ENCODE measurements at regions not wholly inside any gene's neighbourhood (a gene's known extent, or its start where the extent isn't known, plus 50 kb on each side); places are given as distances from the start of the nearest gene placed in this dataset.
"Not testable (repeated sequence)": the region's sequence is repeated elsewhere in the genome, so short reads cannot be mapped to it uniquely, and the experiment has no call there.

DNA sequence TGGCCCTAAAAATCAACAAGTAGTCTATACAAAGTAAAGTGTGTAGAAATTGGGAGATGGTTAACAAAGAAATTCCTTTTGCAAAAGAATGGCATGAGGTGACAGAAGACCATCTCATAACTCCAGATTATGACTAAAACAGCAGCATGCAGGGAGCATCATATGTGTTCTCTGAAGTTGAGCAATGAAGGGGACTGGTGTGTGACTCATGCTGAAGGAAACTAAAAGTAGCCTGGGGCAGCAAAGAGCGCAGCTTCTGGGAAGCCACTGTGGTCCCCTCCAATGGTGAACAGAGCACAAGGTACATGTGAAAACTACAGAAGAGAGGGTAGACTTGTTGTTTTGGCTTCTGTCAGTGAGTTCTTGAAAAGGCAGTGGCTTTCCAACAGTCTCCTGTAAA, 133.4 kb downstream of the MACC1 start:
- no peaks in the 10 kb centered on the region for H3K36me3 Mint-ChIP-seq
- POLR2A ChIA-PET, result no interaction called here
- CTCF ChIA-PET, result no interaction called here
- H3K4me3 Mint-ChIP-seq, result no peak overlapping the region
- intact Hi-C loops (cut with micrococcal nuclease), result no loop called here
- H3K27me3 Mint-ChIP-seq, result no peaks in the 10 kb centered on the region
- no peaks in the 10 kb centered on the region for H3K9me3 Mint-ChIP-seq
- H3K27ac Mint-ChIP-seq, result no peak overlapping the region
- H3K4me1 Mint-ChIP-seq (ENCODE audit: low read depth), result no peaks in the 10 kb centered on the region
- no peak for DNase-seq

DNA sequence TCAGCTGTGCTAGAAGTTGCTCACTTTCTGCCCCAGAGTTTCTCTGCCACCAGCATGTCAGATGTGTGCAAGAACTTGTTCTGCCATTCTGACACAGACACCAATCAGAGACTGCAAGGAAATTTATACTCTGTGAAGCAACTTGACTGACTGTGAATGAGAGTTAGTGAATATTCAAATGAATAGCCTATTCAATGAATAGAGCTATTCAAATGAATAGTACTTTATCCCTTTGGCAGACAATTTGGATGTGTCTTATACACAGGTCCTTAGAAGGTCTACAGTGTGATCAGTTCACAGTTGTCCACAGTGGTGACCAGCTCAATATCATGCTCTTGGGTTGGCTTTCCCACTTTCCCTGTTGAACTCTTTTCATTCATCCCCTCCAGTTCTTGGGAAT, 138.1 kb downstream of the MACC1 start:
- CTCF ChIA-PET, result interaction anchor here (1.2 kb wide), 1 partner anchor 325 kb away, joined by 3 read pairs; no protein-coding TSS in a partner anchor
- no peak for DNase-seq
- H3K27ac Mint-ChIP-seq, result no peak overlapping the region
- H3K27me3 Mint-ChIP-seq, result no peaks in the 10 kb centered on the region
- H3K9me3 Mint-ChIP-seq, result no peaks in the 10 kb centered on the region
- H3K4me3 Mint-ChIP-seq, result no peak overlapping the region
- no peaks in the 10 kb centered on the region for H3K4me1 Mint-ChIP-seq (ENCODE audit: low read depth)
- H3K36me3 Mint-ChIP-seq, result no peaks in the 10 kb centered on the region
- POLR2A ChIA-PET, result no interaction called here
- intact Hi-C loops (cut with micrococcal nuclease), result no loop called here

DNA sequence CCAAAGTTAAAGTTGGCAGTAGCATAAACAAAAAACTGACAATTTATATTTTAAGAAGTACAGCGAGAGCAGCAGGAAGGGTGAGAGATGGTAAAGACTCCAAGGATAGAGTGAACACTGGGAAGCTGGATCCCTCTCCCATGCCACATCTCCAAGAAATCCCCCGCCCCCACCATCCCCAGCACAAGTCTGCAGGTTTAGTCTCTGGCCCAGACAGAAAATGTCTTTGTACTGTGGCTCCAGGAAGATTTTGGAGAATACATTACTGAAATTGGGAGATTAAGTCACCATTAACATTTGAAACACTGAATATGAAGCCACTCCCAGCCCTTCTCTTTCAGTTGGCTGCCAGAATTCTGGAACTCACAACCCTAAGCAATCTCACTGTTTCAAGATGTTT, 140.3 kb downstream of the MACC1 start:
- ChIA-PET CTCF (interaction anchor here (0.6 kb wide), 1 partner anchor 18 kb away, joined by 3 read pairs; no protein-coding TSS in a partner anchor), POLR2A (no interaction called here)
- no peaks in the 10 kb centered on the region for H3K36me3 Mint-ChIP-seq
- no peaks in the 10 kb centered on the region for H3K4me1 Mint-ChIP-seq (ENCODE audit: low read depth)
- H3K27me3 Mint-ChIP-seq, result no peaks in the 10 kb centered on the region
- no peak overlapping the region for H3K27ac Mint-ChIP-seq
- no peak for DNase-seq
- no peak overlapping the region for H3K4me3 Mint-ChIP-seq
- intact Hi-C loops (cut with micrococcal nuclease), result no loop called here
- H3K9me3 Mint-ChIP-seq, result peaks cover 2% of the 10 kb centered on the region

DNA sequence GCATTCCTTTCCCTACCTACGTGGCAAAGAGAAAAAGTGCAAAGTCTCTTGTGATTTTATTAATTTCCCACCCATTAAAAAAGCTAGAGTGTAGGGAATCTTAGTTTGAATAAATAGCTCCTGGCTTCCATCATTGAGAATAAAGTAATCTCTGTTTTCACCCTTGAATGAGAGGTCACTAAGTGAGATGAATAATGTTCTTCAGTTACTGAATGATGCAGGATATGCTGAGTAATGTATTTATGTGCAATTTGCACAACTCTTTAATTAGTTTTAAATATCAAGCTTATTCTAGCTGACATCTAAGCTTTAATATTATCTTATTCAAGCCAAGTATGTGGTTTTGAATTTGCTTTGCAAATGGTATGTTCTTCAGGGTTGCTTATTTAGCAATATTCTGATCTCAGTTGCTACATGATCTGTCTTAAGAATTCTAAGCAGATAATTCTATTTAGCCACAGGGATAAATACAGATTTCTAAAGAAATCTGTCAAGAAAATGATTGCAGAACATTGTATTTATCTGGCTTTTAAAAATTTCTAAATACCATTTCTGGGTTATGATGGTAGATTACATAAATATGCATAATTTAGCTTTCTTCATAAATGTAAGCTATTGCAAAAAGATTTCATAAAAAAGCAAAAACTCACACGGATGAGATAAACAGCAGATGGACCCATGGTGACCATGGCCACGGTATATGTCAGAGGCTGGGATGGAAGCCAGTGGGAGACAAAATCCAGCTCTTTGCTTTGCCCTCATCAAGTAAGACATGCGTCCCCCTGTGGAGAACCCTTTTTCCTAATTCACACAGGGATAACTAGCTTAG, 141.0 kb downstream of the MACC1 start:
- ChIA-PET CTCF (interaction anchor here (0.6 kb wide), 1 partner anchor 19 kb away, joined by 3 read pairs; no protein-coding TSS in a partner anchor), POLR2A (no interaction called here)
- intact Hi-C loops (cut with micrococcal nuclease), result no loop called here
- H3K27ac Mint-ChIP-seq, result no peak overlapping the region
- H3K9me3 Mint-ChIP-seq, result peaks cover 2% of the 10 kb centered on the region
- no peak for DNase-seq
- no peaks in the 10 kb centered on the region for H3K36me3 Mint-ChIP-seq
- H3K4me3 Mint-ChIP-seq, result no peak overlapping the region
- H3K4me1 Mint-ChIP-seq (ENCODE audit: low read depth), result no peaks in the 10 kb centered on the region
- no peaks in the 10 kb centered on the region for H3K27me3 Mint-ChIP-seq

- H3K9me3 Mint-ChIP-seq, result peaks cover 2% of the 10 kb centered on the region
- H3K27me3 Mint-ChIP-seq, result no peaks in the 10 kb centered on the region
- POLR2A ChIA-PET, result no interaction called here
- no peaks in the 10 kb centered on the region for H3K36me3 Mint-ChIP-seq
- H3K27ac Mint-ChIP-seq, result no peak overlapping the region
- intact Hi-C loops (cut with micrococcal nuclease), result no loop called here
- H3K4me3 Mint-ChIP-seq, result no peak overlapping the region
- CTCF ChIA-PET, result no interaction called here
- H3K4me1 Mint-ChIP-seq (ENCODE audit: low read depth), result no peaks in the 10 kb centered on the region
- no peak for DNase-seq
Observed at GRCh38 chr7:20075440-20075839, 141.7 kb downstream of the MACC1 start.

- intact Hi-C loops (cut with micrococcal nuclease); POLR2A ChIA-PET; CTCF ChIA-PET; DNase-seq; H3K27me3 Mint-ChIP-seq; H3K4me3 Mint-ChIP-seq; H3K4me1 Mint-ChIP-seq (ENCODE audit: low read depth); H3K9me3 Mint-ChIP-seq; H3K27ac Mint-ChIP-seq; H3K36me3 Mint-ChIP-seq: not testable (repeated sequence)
Observed at GRCh38 chr7:20068004-20068403, 149.2 kb downstream of the MACC1 start.

DNA sequence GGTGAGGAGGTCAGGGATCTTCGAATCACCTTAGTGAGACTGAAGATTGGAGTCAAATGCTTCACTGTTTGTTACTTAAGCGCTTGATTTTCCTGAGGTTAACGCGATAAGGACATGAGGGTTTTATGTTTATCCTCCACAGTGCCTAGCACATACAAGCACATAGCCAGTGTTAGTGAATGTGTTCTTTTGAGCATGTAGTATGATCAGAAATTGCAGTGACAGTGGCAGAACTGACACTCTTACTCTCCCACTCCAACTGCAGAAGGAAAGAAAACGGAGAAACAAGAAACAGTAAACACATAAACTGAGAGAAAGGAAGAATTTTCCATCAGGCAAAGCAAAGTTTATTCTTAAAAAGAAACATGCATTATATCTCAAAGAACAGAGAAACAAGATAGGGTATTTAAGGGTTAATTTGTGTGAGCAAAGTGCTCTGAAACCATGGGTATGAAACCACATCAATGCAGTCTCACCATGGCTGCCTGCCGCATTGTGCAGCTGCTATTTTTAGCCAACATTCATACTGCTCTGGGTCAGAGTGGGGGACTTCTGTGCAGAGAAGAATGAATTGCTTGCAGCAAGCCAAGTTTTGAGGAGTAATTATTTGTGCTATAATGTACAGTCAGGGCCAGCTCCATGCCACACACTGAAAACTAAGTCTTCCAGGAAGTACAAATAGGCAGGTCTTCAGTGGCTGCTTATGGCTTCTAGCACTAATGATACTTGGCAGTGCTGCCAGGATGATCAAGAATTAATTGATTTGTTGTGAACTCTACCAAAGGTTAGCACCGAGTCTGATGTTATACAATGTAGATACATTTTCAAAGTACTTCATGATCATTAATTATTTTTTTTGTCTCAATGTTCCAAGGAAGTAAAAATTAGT, 152.0 kb downstream of the MACC1 start:
- DNase-seq, result no peak
- intact Hi-C loops (cut with micrococcal nuclease), result no loop called here
- H3K9me3 Mint-ChIP-seq, result peaks cover 5% of the 10 kb centered on the region
- H3K4me3 Mint-ChIP-seq, result no peak overlapping the region
- no peaks in the 10 kb centered on the region for H3K4me1 Mint-ChIP-seq (ENCODE audit: low read depth)
- CTCF ChIA-PET, result no interaction called here
- no peaks in the 10 kb centered on the region for H3K27me3 Mint-ChIP-seq
- no peaks in the 10 kb centered on the region for H3K36me3 Mint-ChIP-seq
- no peak overlapping the region for H3K27ac Mint-ChIP-seq
- POLR2A ChIA-PET, result no interaction called here

DNA sequence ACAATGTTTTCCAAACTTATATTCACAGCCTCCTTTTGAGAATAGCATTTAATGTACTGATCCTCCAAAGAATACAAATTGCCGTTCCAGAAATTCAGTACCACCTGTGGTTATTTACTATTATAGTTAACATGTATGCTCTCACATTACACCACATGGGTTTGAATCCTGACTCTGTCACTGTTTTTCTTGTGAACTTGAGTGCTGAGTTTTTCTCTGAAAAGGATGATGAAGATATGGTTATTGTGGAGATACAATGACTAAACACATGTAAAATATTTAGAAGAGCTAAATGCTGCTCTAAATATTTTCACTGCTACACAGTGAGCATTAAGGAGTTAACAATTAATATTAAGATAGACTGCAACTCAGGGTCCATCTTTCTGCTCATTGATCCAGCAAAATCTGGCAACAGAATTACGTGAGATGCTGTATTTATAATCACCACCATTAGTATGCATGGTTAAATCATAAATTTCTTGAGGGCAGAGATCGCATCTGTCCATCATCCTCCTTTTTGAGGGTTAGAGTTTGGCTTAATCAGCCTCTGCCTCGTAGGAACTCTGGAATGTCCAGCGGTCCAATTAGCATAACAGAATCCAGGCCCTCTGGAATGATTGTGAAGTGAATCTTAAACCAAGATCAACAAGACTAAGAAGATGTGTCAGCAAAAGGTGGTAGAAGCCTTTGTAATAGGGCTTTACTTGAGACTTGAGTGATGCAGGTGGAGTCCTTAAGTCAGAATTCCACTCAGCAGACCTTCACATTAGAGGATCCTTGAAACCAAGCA, 152.8 kb downstream of the MACC1 start:
- no peak overlapping the region for H3K27ac Mint-ChIP-seq
- ChIA-PET POLR2A (no interaction called here), CTCF (no interaction called here)
- H3K4me1 Mint-ChIP-seq (ENCODE audit: low read depth), result no peaks in the 10 kb centered on the region
- H3K27me3 Mint-ChIP-seq, result no peaks in the 10 kb centered on the region
- DNase-seq, result no peak
- no peak overlapping the region for H3K4me3 Mint-ChIP-seq
- no peaks in the 10 kb centered on the region for H3K36me3 Mint-ChIP-seq
- peaks cover 5% of the 10 kb centered on the region for H3K9me3 Mint-ChIP-seq
- intact Hi-C loops (cut with micrococcal nuclease), result no loop called here

DNA sequence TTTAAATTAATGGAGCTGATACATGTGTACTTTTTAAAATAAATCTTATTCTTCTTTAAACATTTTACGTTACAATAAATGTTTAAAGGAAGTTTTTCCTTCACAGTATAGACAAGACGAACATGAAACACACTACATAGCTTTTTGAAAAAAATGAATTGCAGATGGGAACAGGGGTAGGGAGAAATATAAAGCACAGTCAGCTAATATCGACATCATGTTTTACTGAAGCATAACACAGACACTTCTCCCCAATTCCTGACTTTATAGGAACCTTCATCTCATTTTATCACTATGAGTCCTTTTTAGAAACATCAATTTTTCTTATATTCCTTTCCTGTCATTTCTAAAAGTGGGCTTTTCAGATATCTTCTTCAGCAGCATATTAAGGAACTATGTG, 153.5 kb downstream of the MACC1 start:
- no peaks in the 10 kb centered on the region for H3K36me3 Mint-ChIP-seq
- no peak for DNase-seq
- H3K27me3 Mint-ChIP-seq, result no peaks in the 10 kb centered on the region
- H3K27ac Mint-ChIP-seq, result no peak overlapping the region
- H3K4me1 Mint-ChIP-seq (ENCODE audit: low read depth), result no peaks in the 10 kb centered on the region
- CTCF ChIA-PET, result no interaction called here
- H3K4me3 Mint-ChIP-seq, result no peak overlapping the region
- peaks cover 5% of the 10 kb centered on the region for H3K9me3 Mint-ChIP-seq
- POLR2A ChIA-PET, result no interaction called here
- intact Hi-C loops (cut with micrococcal nuclease), result no loop called here

- H3K36me3 Mint-ChIP-seq, result no peaks in the 10 kb centered on the region
- no peaks in the 10 kb centered on the region for H3K4me1 Mint-ChIP-seq (ENCODE audit: low read depth)
- ChIA-PET POLR2A (no interaction called here), CTCF (no interaction called here)
- H3K27ac Mint-ChIP-seq, result no peak overlapping the region
- intact Hi-C loops (cut with micrococcal nuclease), result no loop called here
- no peaks in the 10 kb centered on the region for H3K27me3 Mint-ChIP-seq
- DNase-seq, result no peak
- no peak overlapping the region for H3K4me3 Mint-ChIP-seq
- H3K9me3 Mint-ChIP-seq, result peaks cover 5% of the 10 kb centered on the region
Observed at GRCh38 chr7:20062932-20063331, 154.3 kb downstream of the MACC1 start.

GRCh38 chr7:20053334-20054104, 163.7 kb downstream of the MACC1 start:
- peaks cover 3% of the 10 kb centered on the region for H3K9me3 Mint-ChIP-seq
- H3K36me3 Mint-ChIP-seq, result no peaks in the 10 kb centered on the region
- no peak overlapping the region for H3K4me3 Mint-ChIP-seq
- intact Hi-C loops (cut with micrococcal nuclease), result no loop called here
- DNase-seq, result no peak
- ChIA-PET POLR2A (no interaction called here), CTCF (no interaction called here)
- H3K27ac Mint-ChIP-seq, result no peak overlapping the region
- no peaks in the 10 kb centered on the region for H3K4me1 Mint-ChIP-seq (ENCODE audit: low read depth)
- H3K27me3 Mint-ChIP-seq, result no peaks in the 10 kb centered on the region
